Activated CD8-positive, alpha-beta memory T cell treated with anti-CD3 and anti-CD28 coated beads, Interleukin-2, amount 50 U/mL, for 48 hours (primary cell): ENCODE measurements at regions not wholly inside any gene's neighbourhood (a gene's known extent, or its start where the extent isn't known, plus 50 kb on each side); places are given as distances from the start of the nearest gene placed in this dataset.

Experiments used
- DNase-seq: peaks from one replicate; pipeline ENCODE4 v3.0.0-alpha.2; 2020

- no peak for DNase-seq
Observed at GRCh38 chr4:149931431-149931830, 115.8 kb upstream of the IQCM start.

GRCh38 chr4:149932188-149932587 lies 116.5 kb upstream of the IQCM start:
- no peak for DNase-seq

- no peak for DNase-seq
Observed at GRCh38 chr4:149933120-149933519, 117.5 kb upstream of the IQCM start.

GRCh38 chr4:149933883-149934282 lies 118.2 kb upstream of the IQCM start:
- no peak for DNase-seq

- DNase-seq = no peak
Observed at GRCh38 chr4:149949381-149949780, 128.9 kb upstream of the DCLK2 start.

GRCh38 chr4:149951152-149951900 lies 126.9 kb upstream of the DCLK2 start:
- no peak for DNase-seq

- no peak for DNase-seq
Observed at GRCh38 chr4:149952101-149952500, 126.1 kb upstream of the DCLK2 start.

- no peak for DNase-seq
Observed at GRCh38 chr4:149952716-149953115, 125.5 kb upstream of the DCLK2 start.

GRCh38 chr4:149955780-149956390 lies 122.4 kb upstream of the DCLK2 start:
- DNase-seq = no peak

- DNase-seq = no peak
Observed at GRCh38 chr4:149956678-149957077, 121.6 kb upstream of the DCLK2 start.

GRCh38 chr4:149961876-149962597 lies 116.2 kb upstream of the DCLK2 start:
- DNase-seq = no peak

- DNase-seq = no peak
Observed at GRCh38 chr4:149964001-149964796, 114.0 kb upstream of the DCLK2 start.

- DNase-seq = no peak
Observed at GRCh38 chr4:149965206-149965605, 113.0 kb upstream of the DCLK2 start.

GRCh38 chr4:149972407-149972806 lies 105.8 kb upstream of the DCLK2 start:
- no peak for DNase-seq

- no peak for DNase-seq
Observed at GRCh38 chr4:149973181-149973580, 105.1 kb upstream of the DCLK2 start.

GRCh38 chr4:149975172-149975571 lies 103.1 kb upstream of the DCLK2 start:
- DNase-seq = no peak

GRCh38 chr4:149980121-149980682 lies 98.0 kb upstream of the DCLK2 start:
- no peak for DNase-seq

- DNase-seq = no peak
Observed at GRCh38 chr4:149980941-149981340, 97.3 kb upstream of the DCLK2 start.

GRCh38 chr4:149983401-149983800 lies 94.8 kb upstream of the DCLK2 start:
- no peak for DNase-seq

- no peak for DNase-seq
Observed at GRCh38 chr4:149983931-149984330, 94.3 kb upstream of the DCLK2 start.

GRCh38 chr4:149985981-149986380 lies 92.3 kb upstream of the DCLK2 start:
- no peak for DNase-seq

- DNase-seq = no peak
Observed at GRCh38 chr4:149986917-149987316, 91.3 kb upstream of the DCLK2 start.
